HFF-Myc (cell line): ENCODE measurements at regions not wholly inside any gene's neighbourhood (a gene's known extent, or its start where the extent isn't known, plus 50 kb on each side); places are given as distances from the start of the nearest gene placed in this dataset.
A peak's percentile ranks its signal among the peaks of the same experiment; 100 is the strongest.

Experiments
- DNase-seq: peaks from one replicate; pipeline ENCODE4 v3.0.0-alpha.2; 2011; ENCODE audit warnings: low read depth; ENCODE audit errors: extremely low read depth
- H3K4me3 ChIP-seq: replicated peaks from 2 replicates; pipeline ENCODE4 v1.5.1; 2011; ENCODE audit warnings: low read depth, mild to moderate bottlenecking, control low read depth, low read length
- TF ChIP-seq, protein P1 (sequence below): IDR thresholded peaks from 2 replicates; pipeline ENCODE4 v1.5.1; 2012; ENCODE audit warnings: mild to moderate bottlenecking, low read depth, low read length, control low read depth; ENCODE audit errors: missing control alignments

DNA sequence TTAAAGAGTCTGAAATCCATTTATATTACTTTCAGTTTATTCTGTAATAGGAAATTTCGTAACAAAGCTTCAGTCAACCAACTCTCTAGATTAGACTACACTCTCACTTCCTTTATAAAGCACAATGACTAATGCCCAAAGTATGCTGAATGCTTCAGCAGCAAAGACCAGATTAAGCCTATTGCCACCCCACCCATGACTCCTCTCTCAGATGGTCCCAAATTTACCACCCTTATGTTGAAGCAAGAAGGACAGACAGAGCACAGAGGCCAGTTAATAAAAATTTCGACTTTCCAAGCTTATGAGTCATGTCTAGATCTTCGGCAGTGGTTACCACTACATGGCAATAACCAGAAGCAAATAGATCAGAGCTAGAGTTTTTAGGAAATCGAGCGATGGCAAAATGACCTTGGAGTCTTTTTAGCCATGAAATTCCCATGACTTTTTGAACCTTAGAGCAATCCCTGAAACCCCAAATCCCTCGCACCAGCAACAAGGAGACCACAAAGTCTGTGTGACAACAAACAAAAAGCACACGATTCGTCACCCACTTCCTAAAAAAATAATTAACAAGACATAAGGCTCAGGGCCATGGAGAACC is 287.8 kb upstream of the RASA1 start:
- TF ChIP-seq, protein P1, sequence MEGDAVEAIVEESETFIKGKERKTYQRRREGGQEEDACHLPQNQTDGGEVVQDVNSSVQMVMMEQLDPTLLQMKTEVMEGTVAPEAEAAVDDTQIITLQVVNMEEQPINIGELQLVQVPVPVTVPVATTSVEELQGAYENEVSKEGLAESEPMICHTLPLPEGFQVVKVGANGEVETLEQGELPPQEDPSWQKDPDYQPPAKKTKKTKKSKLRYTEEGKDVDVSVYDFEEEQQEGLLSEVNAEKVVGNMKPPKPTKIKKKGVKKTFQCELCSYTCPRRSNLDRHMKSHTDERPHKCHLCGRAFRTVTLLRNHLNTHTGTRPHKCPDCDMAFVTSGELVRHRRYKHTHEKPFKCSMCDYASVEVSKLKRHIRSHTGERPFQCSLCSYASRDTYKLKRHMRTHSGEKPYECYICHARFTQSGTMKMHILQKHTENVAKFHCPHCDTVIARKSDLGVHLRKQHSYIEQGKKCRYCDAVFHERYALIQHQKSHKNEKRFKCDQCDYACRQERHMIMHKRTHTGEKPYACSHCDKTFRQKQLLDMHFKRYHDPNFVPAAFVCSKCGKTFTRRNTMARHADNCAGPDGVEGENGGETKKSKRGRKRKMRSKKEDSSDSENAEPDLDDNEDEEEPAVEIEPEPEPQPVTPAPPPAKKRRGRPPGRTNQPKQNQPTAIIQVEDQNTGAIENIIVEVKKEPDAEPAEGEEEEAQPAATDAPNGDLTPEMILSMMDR: no peak
- H3K4me3 ChIP-seq: no peak overlapping the region
- peak; percentile 74 for DNase-seq

GRCh38 chr5:86981898-86982297 is 285.8 kb upstream of the RASA1 start:
- TF ChIP-seq, protein P1: no peak
- no peak for DNase-seq
- H3K4me3 ChIP-seq: no peak overlapping the region

DNA sequence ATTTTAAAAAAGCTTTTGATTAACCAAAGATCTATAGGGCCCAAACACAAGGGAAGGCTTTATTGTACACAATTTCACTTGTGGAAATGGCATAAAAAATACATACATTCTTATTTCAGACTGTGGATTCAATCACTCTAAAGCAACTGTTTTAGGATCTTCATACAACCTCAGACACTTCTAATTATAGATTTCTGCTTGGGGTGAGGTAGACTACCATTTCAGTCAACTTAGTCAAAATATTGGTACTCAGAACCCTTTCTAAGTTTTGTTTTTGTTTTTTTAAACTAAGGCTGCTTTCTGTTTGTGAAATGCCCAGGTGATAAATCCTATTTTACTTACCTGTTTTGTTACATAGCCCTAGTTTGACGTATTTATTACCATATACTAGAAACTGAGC is 284.5 kb upstream of the RASA1 start:
- DNase-seq: no peak
- TF ChIP-seq, protein P1: no peak
- no peak overlapping the region for H3K4me3 ChIP-seq

DNA sequence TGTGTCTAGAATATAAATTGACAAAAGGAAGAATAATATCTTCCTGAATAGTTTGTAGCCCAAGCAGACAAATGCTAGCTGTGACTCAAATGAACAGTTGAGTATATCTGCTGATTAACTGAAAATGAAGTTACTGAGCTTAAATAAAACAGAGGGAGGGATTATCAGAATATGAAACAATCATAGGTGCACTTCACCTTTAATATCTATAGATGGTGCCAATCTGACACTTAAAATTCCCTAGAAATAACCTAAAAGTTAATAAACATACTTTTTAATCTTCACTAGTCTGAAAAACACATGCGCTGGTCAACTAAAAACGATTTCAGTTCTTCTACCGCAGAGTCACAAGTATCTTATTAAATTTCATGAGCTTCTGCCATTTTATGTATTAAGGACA is 280.8 kb upstream of the RASA1 start:
- DNase-seq: no peak
- TF ChIP-seq, protein P1: no peak
- no peak overlapping the region for H3K4me3 ChIP-seq

DNA sequence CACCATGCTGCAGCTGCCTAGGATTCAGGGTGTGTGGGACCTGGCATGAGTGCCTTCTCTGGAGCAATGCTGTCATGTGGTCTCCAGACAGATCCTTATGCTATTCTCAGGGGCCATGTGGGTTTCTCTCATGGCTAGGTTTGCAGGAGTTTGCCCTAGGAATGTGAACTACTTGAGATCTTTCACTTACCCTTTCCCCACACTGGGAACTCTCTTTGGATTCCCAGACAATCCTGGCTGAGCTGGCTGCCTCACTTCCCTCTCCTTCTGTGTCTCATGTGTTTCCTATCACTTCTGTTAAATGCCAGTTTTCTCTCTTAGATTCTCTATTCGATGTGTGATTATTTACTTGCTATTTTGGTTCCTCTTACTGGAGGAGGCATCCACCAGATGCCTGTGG is 270.2 kb upstream of the RASA1 start:
- H3K4me3 ChIP-seq: no peak overlapping the region
- no peak for DNase-seq
- TF ChIP-seq, protein P1: no peak

DNA sequence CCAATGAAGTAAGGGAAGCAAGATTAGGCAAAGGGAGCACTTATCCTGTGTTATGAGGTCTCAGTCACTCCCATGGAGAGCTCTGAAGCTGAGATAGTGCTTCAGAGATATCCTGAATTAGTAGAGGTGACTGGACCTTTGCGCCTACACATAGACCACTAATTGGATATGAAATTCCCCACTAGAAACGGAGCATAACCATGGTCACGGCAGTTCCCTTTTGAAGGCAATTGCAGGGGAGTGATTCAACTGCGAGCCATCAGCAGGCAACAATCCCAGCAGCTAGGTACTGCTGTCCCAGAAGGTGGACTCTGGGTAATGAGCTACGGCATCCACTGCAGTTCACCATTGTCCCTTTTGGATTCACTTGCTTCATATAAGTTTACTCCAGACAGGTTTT is 267.7 kb upstream of the RASA1 start:
- H3K4me3 ChIP-seq: no peak overlapping the region
- TF ChIP-seq, protein P1: no peak
- no peak for DNase-seq

GRCh38 chr5:87002485-87002884 is 265.2 kb upstream of the RASA1 start:
- no peak overlapping the region for H3K4me3 ChIP-seq
- TF ChIP-seq, protein P1: no peak
- no peak for DNase-seq
